OCI-LY1 (cell line): ENCODE measurements at regions not wholly inside any gene's neighbourhood (a gene's known extent, or its start where the extent isn't known, plus 50 kb on each side); places are given as distances from the start of the nearest gene placed in this dataset.

ENCODE experiments used
- H2AFZ ChIP-seq: fragments of 200-600 bp; sonication (generic), shearing (Covaris generic); 2 replicates; pipeline ENCODE4 v1.6.0; 2014; ENCODE audit warnings: antibody characterized with exemption, mild to moderate bottlenecking, low read length
- H3F3A ChIP-seq: fragments of 200-600 bp; sonication (generic), shearing (Covaris generic); 2 replicates; pipeline ENCODE4 v1.6.0; 2014; ENCODE audit warnings: mild to moderate bottlenecking, antibody characterized with exemption, low read length, moderate library complexity; ENCODE audit not compliant: insufficient read depth
- H3K27ac ChIP-seq: fragments of 200-600 bp; sonication (generic); 2 replicates; pipeline ENCODE4 v1.5.1; 2014; ENCODE audit warnings: low read length, mixed run types, mild to moderate bottlenecking, low read depth; ENCODE audit not compliant: poor library complexity, severe bottlenecking
- H3K27me3 ChIP-seq: fragments of 200-600 bp; sonication (generic); 2 replicates; pipeline ENCODE4 v1.6.0; 2014; ENCODE audit warnings: antibody characterized with exemption, mild to moderate bottlenecking, low read length, moderate library complexity; ENCODE audit not compliant: insufficient read depth
- H3K36me3 ChIP-seq: fragments of 200-600 bp; sonication (generic); 2 replicates; pipeline ENCODE4 v1.6.1; 2014; ENCODE audit warnings: mild to moderate bottlenecking, antibody characterized with exemption, low read length, moderate library complexity, mixed read lengths; ENCODE audit not compliant: insufficient read depth
- H3K4me1 ChIP-seq: fragments of 200-600 bp; sonication (generic); 2 replicates; pipeline ENCODE4 v1.5.1; 2014; ENCODE audit warnings: mild to moderate bottlenecking, low read length, moderate library complexity; ENCODE audit not compliant: insufficient read depth, severe bottlenecking
- H3K4me2 ChIP-seq: fragments of 200-600 bp; sonication (generic), shearing (Covaris generic); 2 replicates; pipeline ENCODE4 v1.6.1; 2014; ENCODE audit warnings: low read length
- H3K4me3 ChIP-seq: fragments of 200-600 bp; sonication (generic); 2 replicates; pipeline ENCODE4 v1.5.1; 2014; ENCODE audit warnings: low read length, low read depth, mild to moderate bottlenecking, mixed read lengths; ENCODE audit not compliant: poor library complexity, severe bottlenecking
- H3K79me2 ChIP-seq: fragments of 200-600 bp; shearing (Covaris generic); 2 replicates; pipeline ENCODE4 v1.6.1; 2016; ENCODE audit warnings: mixed run types, low read length, mixed read lengths; ENCODE audit not compliant: insufficient read depth
- H3K9ac ChIP-seq: fragments of 200-600 bp; sonication (generic), shearing (Covaris generic); 2 replicates; pipeline ENCODE4 v1.6.1; 2014; ENCODE audit warnings: mild to moderate bottlenecking, low read length, mixed read lengths
- H3K9me2 ChIP-seq: fragments of 200-600 bp; sonication (generic), shearing (Covaris generic); 2 replicates; pipeline ENCODE4 v1.6.1; 2014; ENCODE audit warnings: low read depth, mild to moderate bottlenecking, low read length, mixed read lengths
- H3K9me3 ChIP-seq: fragments of 200-600 bp; shearing (Covaris generic); 2 replicates; pipeline ENCODE4 v1.6.1; 2014; ENCODE audit warnings: low read length, mixed read lengths
- H4K20me1 ChIP-seq: fragments of 200-600 bp; sonication (generic), shearing (Covaris generic); 2 replicates; pipeline ENCODE4 v1.6.0; 2016; ENCODE audit warnings: mild to moderate bottlenecking, low read length; ENCODE audit not compliant: insufficient read depth
- CTCF ChIP-seq: fragments of 200-600 bp; sonication (generic), shearing (Covaris generic); IDR thresholded peaks from 2 replicates; pipeline ENCODE4 v1.5.1; 2017; ENCODE audit warnings: mild to moderate bottlenecking, antibody characterized with exemption, low read length, moderate library complexity, mixed read lengths
- EZH2 ChIP-seq: fragments of 200-600 bp; sonication (generic), shearing (Covaris generic); IDR thresholded peaks from 2 replicates; pipeline ENCODE4 v1.8.0; 2017; ENCODE audit warnings: borderline replicate concordance, mixed run types, mild to moderate bottlenecking, antibody characterized with exemption, low read length, moderate library complexity, mixed read lengths

DNA sequence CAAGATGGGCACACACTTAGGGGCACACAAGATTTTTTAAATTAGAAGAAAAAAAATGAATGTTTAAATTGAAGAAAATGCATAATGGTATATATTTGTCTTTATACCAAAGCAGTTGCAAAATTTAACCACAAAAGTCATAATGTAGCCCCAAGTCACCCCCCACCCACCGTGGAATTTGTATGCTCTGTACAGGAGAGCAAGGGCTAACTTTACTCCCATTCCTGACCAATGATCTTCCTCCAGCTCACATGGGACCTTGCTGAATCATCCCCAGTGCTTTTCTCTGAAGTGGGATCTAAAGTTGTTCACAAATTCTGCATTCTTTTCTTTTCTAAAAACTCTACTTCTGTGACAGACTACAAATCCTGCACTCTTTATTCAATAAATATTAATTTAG is 597.0 kb downstream of the UQCRFS1 start:
- Histone ChIP-seq H3K4me2 (no peak overlapping the region), H3K27me3 (no peaks in the 10 kb centered on the region), H2AFZ (no peak overlapping the region), H3K9me2 (no peaks in the 10 kb centered on the region), H3K9ac (no peak overlapping the region), H3K36me3 (peaks cover 15% of the 10 kb centered on the region; the same call in 1 of the 2 replicates), H4K20me1 (no peaks in the 10 kb centered on the region), H3K4me3 (no peak overlapping the region), H3K4me1 (peaks cover 23% of the 10 kb centered on the region), H3F3A (no peaks in the 10 kb centered on the region), H3K9me3 (peaks cover 10% of the 10 kb centered on the region), H3K27ac (no peak overlapping the region), H3K79me2 (no peaks in the 10 kb centered on the region)
- no peak for TF ChIP-seq EZH2
- no peak for TF ChIP-seq CTCF

DNA sequence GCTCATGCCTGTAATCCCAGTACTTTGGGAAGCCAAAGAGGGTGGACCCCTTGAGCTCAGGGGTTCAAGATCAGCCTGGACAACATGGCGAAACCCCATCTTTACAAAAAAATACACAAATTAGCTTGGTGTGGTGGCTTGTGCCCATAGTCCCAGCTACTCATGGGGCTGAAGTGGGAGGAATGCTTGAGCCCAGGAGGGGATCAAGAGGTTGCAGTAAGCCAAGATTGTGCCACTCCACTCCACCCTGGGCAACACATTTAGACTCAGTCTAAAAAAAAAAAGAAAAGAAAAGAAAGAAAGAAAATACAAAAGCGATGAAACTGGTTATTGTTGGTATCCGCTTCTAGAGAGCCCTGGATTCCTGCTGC is 597.4 kb downstream of the UQCRFS1 start:
- no peak overlapping the region for H2AFZ ChIP-seq
- H3K9ac ChIP-seq = no peak overlapping the region
- H3K4me3 ChIP-seq = no peak overlapping the region
- H3K27ac ChIP-seq = no peak overlapping the region
- no peaks in the 10 kb centered on the region for H3K27me3 ChIP-seq
- peaks cover 23% of the 10 kb centered on the region for H3K4me1 ChIP-seq
- H3K9me3 ChIP-seq = peaks cover 10% of the 10 kb centered on the region
- H3K4me2 ChIP-seq = no peak overlapping the region
- H3K9me2 ChIP-seq = no peaks in the 10 kb centered on the region
- TF ChIP-seq CTCF (no peak), EZH2 (no peak)
- H3F3A ChIP-seq = no peaks in the 10 kb centered on the region
- H3K36me3 ChIP-seq = peaks cover 15% of the 10 kb centered on the region; the same call in 1 of the 2 replicates
- no peaks in the 10 kb centered on the region for H4K20me1 ChIP-seq
- H3K79me2 ChIP-seq = no peaks in the 10 kb centered on the region

DNA sequence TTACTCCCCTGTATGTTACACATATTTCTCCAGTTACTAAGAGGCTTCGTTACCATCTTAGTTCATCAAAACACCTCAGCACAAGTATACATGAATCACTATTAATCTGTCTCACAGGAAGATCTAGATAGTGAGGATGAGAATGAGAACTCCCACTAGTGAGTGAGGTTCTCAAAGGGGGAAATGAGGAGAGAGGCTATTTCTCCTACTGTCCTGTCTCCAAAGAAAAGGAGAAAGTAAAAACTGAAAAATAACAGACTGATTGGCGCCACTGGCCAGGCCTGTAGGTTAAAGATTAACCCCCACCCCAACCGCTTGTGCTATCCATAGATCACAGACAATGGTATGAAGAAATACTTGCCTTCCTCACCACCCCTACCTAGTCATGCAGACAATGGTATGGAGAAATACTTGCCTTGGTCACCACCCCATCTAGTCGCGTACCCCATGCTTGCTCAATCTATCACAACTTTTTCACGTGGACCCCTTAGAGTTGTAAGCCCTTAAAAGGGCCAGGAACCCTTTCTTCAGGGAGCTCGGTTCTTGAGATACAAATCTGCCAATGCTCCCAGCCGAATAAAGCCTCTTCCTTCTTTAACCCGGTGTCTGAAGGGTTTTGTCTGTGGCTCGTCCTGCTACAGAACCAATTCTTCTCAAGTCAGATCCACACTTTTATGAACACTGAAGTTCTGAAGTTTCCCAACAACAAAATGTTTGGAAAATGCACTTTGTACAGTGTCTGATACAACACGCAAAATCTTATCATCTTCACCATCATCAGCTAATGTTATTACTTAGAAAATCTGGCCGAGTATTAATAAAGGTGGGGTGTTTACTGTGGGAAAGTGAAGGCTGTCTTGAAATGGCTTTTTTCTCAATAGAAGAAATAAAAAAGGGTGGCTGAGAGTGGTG is 598.1 kb downstream of the UQCRFS1 start:
- TF ChIP-seq CTCF (no peak), EZH2 (no peak)
- Histone ChIP-seq H3K36me3 (peaks cover 15% of the 10 kb centered on the region; the same call in 1 of the 2 replicates), H3K27me3 (no peaks in the 10 kb centered on the region), H3K27ac (no peak overlapping the region), H3F3A (no peaks in the 10 kb centered on the region), H2AFZ (no peak overlapping the region), H4K20me1 (no peaks in the 10 kb centered on the region), H3K9me3 (peaks cover 10% of the 10 kb centered on the region), H3K4me3 (no peak overlapping the region), H3K4me1 (peaks cover 21% of the 10 kb centered on the region), H3K9ac (no peak overlapping the region), H3K4me2 (no peak overlapping the region), H3K79me2 (no peaks in the 10 kb centered on the region), H3K9me2 (no peaks in the 10 kb centered on the region)
